D341Med (cell line): ENCODE measurements at regions not wholly inside any gene's neighbourhood (a gene's known extent, or its start where the extent isn't known, plus 50 kb on each side); places are given as distances from the start of the nearest gene placed in this dataset.
"Not testable (repeated sequence)": the region's sequence is repeated elsewhere in the genome, so short reads cannot be mapped to it uniquely, and the experiment has no call there.

Experiments
- DNase-seq: peaks from one replicate; pipeline ENCODE4 v3.0.0; 2012; ENCODE audit warnings: low spot score

- DNase-seq, result no peak
Measured at GRCh38 chr2:21854938-21855337, 731.2 kb downstream of the TDRD15 start.

- no peak for DNase-seq
Measured at GRCh38 chr2:21856708-21857107, 732.9 kb downstream of the TDRD15 start.

GRCh38 chr2:21860907-21861306, 737.1 kb downstream of the TDRD15 start:
- DNase-seq, result no peak

GRCh38 chr2:21866316-21866715, 742.5 kb downstream of the TDRD15 start:
- no peak for DNase-seq

GRCh38 chr2:21887881-21888280, 764.1 kb downstream of the TDRD15 start:
- DNase-seq, result no peak

- DNase-seq, result no peak
Measured at GRCh38 chr2:21890041-21890440, 766.3 kb downstream of the TDRD15 start.

- DNase-seq, result no peak
Measured at GRCh38 chr2:21890716-21891115, 766.9 kb downstream of the TDRD15 start.

- no peak for DNase-seq
Measured at GRCh38 chr2:21891191-21891590, 767.4 kb downstream of the TDRD15 start.

- DNase-seq, result no peak
Measured at GRCh38 chr2:21892140-21892539, 768.4 kb downstream of the TDRD15 start.

GRCh38 chr2:21895200-21895599, 771.4 kb downstream of the TDRD15 start:
- no peak for DNase-seq

- not testable (repeated sequence) for DNase-seq
Measured at GRCh38 chr2:21908712-21909380, 785.1 kb downstream of the TDRD15 start.

- DNase-seq, result no peak
Measured at GRCh38 chr2:21910832-21911507, 787.2 kb downstream of the TDRD15 start.

GRCh38 chr2:21912405-21912804, 788.6 kb downstream of the TDRD15 start:
- DNase-seq, result no peak

- DNase-seq, result no peak
Measured at GRCh38 chr2:21915201-21915600, 791.4 kb downstream of the TDRD15 start.

- no peak for DNase-seq
Measured at GRCh38 chr2:21916934-21917522, 793.3 kb downstream of the TDRD15 start.

- DNase-seq, result no peak
Measured at GRCh38 chr2:21920721-21921120, 797.0 kb downstream of the TDRD15 start.

GRCh38 chr2:21924640-21925285, 801.0 kb downstream of the TDRD15 start:
- no peak for DNase-seq

- DNase-seq, result no peak
Measured at GRCh38 chr2:21928292-21928691, 804.5 kb downstream of the TDRD15 start.

GRCh38 chr2:21930226-21930625, 806.5 kb downstream of the TDRD15 start:
- no peak for DNase-seq

- no peak for DNase-seq
Measured at GRCh38 chr2:21939967-21940366, 816.2 kb downstream of the TDRD15 start.

GRCh38 chr2:21944536-21944935, 820.8 kb downstream of the TDRD15 start:
- DNase-seq, result no peak

GRCh38 chr2:21945658-21946057, 821.9 kb downstream of the TDRD15 start:
- no peak for DNase-seq

- no peak for DNase-seq
Measured at GRCh38 chr2:21947046-21947445, 823.3 kb downstream of the TDRD15 start.
